DOHH2 (cell line): ENCODE measurements at regions not wholly inside any gene's neighbourhood (a gene's known extent, or its start where the extent isn't known, plus 50 kb on each side); places are given as distances from the start of the nearest gene placed in this dataset.

Source experiments
- EZH2phosphoT487 ChIP-seq: fragments of 200-600 bp; sonication (generic); IDR thresholded peaks from 2 replicates; pipeline ENCODE4 v1.6.1; 2017; ENCODE audit warnings: borderline replicate concordance, mild to moderate bottlenecking, antibody characterized with exemption, low read length, moderate library complexity, mixed read lengths
- TF ChIP-seq, protein P1 (sequence below): fragments of 200-600 bp; sonication (generic); IDR thresholded peaks from one replicate; pipeline ENCODE4 v1.5.1; 2014; ENCODE audit warnings: antibody characterized with exemption, mild to moderate bottlenecking, low read depth, low read length; ENCODE audit not compliant: poor library complexity, severe bottlenecking

DNA sequence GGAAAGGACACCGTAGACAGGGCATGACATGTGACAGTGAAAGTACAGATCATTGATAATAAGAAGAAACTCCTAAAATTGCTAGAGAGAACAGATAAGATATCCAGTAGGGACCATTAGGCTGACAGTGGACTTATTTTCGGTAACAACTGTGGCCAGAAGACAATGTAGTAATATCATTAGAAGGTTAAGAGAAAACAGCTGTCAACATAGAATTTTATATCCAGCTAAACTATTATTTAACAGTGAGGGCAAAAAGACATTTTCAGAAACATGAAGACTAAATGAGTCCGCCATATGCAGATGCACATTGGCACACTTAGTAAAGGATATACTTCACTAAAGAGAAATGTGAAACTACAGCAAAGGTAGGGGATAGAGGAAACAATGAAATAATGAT, 95.4 kb upstream of the GUCA2B start:
- TF ChIP-seq, protein P1, sequence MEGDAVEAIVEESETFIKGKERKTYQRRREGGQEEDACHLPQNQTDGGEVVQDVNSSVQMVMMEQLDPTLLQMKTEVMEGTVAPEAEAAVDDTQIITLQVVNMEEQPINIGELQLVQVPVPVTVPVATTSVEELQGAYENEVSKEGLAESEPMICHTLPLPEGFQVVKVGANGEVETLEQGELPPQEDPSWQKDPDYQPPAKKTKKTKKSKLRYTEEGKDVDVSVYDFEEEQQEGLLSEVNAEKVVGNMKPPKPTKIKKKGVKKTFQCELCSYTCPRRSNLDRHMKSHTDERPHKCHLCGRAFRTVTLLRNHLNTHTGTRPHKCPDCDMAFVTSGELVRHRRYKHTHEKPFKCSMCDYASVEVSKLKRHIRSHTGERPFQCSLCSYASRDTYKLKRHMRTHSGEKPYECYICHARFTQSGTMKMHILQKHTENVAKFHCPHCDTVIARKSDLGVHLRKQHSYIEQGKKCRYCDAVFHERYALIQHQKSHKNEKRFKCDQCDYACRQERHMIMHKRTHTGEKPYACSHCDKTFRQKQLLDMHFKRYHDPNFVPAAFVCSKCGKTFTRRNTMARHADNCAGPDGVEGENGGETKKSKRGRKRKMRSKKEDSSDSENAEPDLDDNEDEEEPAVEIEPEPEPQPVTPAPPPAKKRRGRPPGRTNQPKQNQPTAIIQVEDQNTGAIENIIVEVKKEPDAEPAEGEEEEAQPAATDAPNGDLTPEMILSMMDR, result no peak
- TF ChIP-seq EZH2phosphoT487, result no peak
